ENCODE measurements at regions not wholly inside any gene's neighbourhood (a gene's known extent, or its start where the extent isn't known, plus 50 kb on each side); places are given as distances from the start of the nearest gene placed in this dataset.

- no peak for TF ChIP-seq TAF1 (CRISPR knock-in tag; IDR thresholded peaks at IDR 0.05)
- no peak for TF ChIP-seq CTCF (CRISPR knock-in tag; IDR thresholded peaks at IDR 0.05)
- no peak for TF ChIP-seq ZFP41 (CRISPR knock-in tag; IDR thresholded peaks at IDR 0.05; ENCODE audit: borderline replicate concordance)
- no peak for TF ChIP-seq ATF6 (CRISPR knock-in tag; conservative IDR thresholded peaks at IDR 0.05)
- no peak for TF ChIP-seq ZNF503 (CRISPR knock-in tag; IDR thresholded peaks at IDR 0.05)
Observed at GRCh38 chr13:70856025-70856424, 747.8 kb upstream of the KLHL1 start.
